ENCODE measurements at regions not wholly inside any gene's neighbourhood (a gene's known extent, or its start where the extent isn't known, plus 50 kb on each side); places are given as distances from the start of the nearest gene placed in this dataset.
A peak's percentile ranks its signal among the peaks of the same experiment; 100 is the strongest.

GRCh38 chr2:111710085-111710484, 173.9 kb downstream of the ANAPC1 start:
- Histone ChIP-seq H3K79me2 (ENCODE audit: control insufficient read depth, insufficient read depth, low read length) (no peaks in the 10 kb centered on the region), H3K4me1 (ENCODE audit: control insufficient read depth, extremely low read depth, insufficient read depth, low read length) (peaks cover 12% of the 10 kb centered on the region), H3K27ac (ENCODE audit: insufficient read depth, low read length) (no peak overlapping the region), H3K9me3 (ENCODE audit: control insufficient read depth, insufficient read depth, low read depth, low read length) (no peaks in the 10 kb centered on the region), H3K27me3 (ENCODE audit: control insufficient read depth, insufficient read depth, low read length) (peaks cover 2% of the 10 kb centered on the region), H3K36me3 (ENCODE audit: control insufficient read depth, insufficient read depth, low read length) (no peaks in the 10 kb centered on the region), H3K9ac (ENCODE audit: insufficient read depth, low read length) (no peak overlapping the region), H2AFZ (ENCODE audit: low read length) (no peak overlapping the region), H4K20me1 (ENCODE audit: control insufficient read depth, extremely low read depth, insufficient read depth, low read length) (no peaks in the 10 kb centered on the region), H3K4me3 (replicated peaks in 1 of 4; ENCODE audit: control extremely low read depth in 1 of 4, insufficient read depth in 1 of 4, low read depth in 3 of 4, low read length in 4 of 4) (no peak overlapping the region), H3K4me2 (ENCODE audit: extremely low read depth, insufficient read depth, low read length) (no peak overlapping the region)
- peak in 1 of 2 donors; percentile 43 for DNase-seq (ENCODE audit: low read depth in 2 of 2)
- no peak for TF ChIP-seq EZH2 (IDR thresholded peaks at IDR 0.05; ENCODE audit: low read length, missing control alignments)
- TF ChIP-seq CTCF (conservative IDR thresholded peaks at IDR 0.05 in 1 of 2, IDR thresholded peaks at IDR 0.05 in 1 of 2; ENCODE audit: low read depth in 1 of 2, low read length in 2 of 2): no peak

DNA sequence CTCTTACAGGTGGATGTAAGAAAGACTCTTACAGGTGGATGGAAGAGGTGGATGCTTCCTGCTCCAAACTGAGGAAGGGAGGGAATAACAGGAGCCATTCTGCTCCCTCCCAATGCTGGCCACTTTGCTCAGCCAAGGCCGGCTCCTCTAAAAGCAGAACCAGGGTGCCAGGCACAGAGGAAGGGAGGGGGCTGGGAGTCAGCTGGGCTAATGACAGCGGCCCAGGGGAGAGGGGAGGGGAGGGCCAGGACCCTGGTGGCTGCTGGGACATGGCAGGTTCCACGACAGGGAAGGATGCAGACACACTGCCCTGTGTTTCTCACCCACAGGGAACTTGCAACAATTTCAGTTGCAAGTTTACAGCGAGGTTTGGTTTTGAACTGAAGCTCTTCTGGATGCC, 173.4 kb downstream of the ANAPC1 start:
- peaks cover 2% of the 10 kb centered on the region for H3K27me3 ChIP-seq (ENCODE audit: control insufficient read depth, insufficient read depth, low read length)
- no peak overlapping the region for H3K4me3 ChIP-seq (replicated peaks in 1 of 4; ENCODE audit: control extremely low read depth in 1 of 4, insufficient read depth in 1 of 4, low read depth in 3 of 4, low read length in 4 of 4)
- no peaks in the 10 kb centered on the region for H3K79me2 ChIP-seq (ENCODE audit: control insufficient read depth, insufficient read depth, low read length)
- DNase-seq (ENCODE audit: low read depth in 2 of 2): no peak
- H3K4me1 ChIP-seq (ENCODE audit: control insufficient read depth, extremely low read depth, insufficient read depth, low read length): peaks cover 7% of the 10 kb centered on the region
- H3K27ac ChIP-seq (ENCODE audit: insufficient read depth, low read length): no peak overlapping the region
- H3K36me3 ChIP-seq (ENCODE audit: control insufficient read depth, insufficient read depth, low read length): no peaks in the 10 kb centered on the region
- no peak overlapping the region for H3K9ac ChIP-seq (ENCODE audit: insufficient read depth, low read length)
- no peaks in the 10 kb centered on the region for H4K20me1 ChIP-seq (ENCODE audit: control insufficient read depth, extremely low read depth, insufficient read depth, low read length)
- no peak for TF ChIP-seq CTCF (conservative IDR thresholded peaks at IDR 0.05 in 1 of 2, IDR thresholded peaks at IDR 0.05 in 1 of 2; ENCODE audit: low read depth in 1 of 2, low read length in 2 of 2)
- no peak for TF ChIP-seq EZH2 (IDR thresholded peaks at IDR 0.05; ENCODE audit: low read length, missing control alignments)
- H2AFZ ChIP-seq (ENCODE audit: low read length): no peak overlapping the region
- H3K4me2 ChIP-seq (ENCODE audit: extremely low read depth, insufficient read depth, low read length): no peak overlapping the region
- no peaks in the 10 kb centered on the region for H3K9me3 ChIP-seq (ENCODE audit: control insufficient read depth, insufficient read depth, low read depth, low read length)

DNA sequence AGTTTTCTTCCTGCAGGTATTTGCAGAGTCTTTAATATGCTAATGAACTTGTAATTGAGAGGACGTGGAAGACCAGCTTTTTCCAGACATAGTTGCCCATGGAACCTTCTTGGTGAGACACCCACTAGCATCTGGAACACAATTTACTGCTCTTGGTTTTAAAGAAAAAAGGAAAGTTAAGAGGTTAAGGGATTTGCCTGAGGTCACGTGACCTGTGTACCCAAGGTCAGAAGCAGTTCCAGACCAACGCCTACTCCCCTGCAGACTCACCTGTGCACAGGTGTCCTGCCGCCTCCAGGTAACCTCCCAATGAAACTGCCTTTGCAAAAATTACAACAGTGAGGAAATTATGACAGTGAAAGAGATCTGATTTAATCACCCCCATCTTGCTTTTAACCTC, 172.7 kb downstream of the ANAPC1 start:
- Histone ChIP-seq H3K27ac (ENCODE audit: insufficient read depth, low read length) (no peak overlapping the region), H4K20me1 (ENCODE audit: control insufficient read depth, extremely low read depth, insufficient read depth, low read length) (no peaks in the 10 kb centered on the region), H3K4me3 (replicated peaks in 1 of 4; ENCODE audit: control extremely low read depth in 1 of 4, insufficient read depth in 1 of 4, low read depth in 3 of 4, low read length in 4 of 4) (no peak overlapping the region), H3K4me2 (ENCODE audit: extremely low read depth, insufficient read depth, low read length) (no peak overlapping the region), H3K9me3 (ENCODE audit: control insufficient read depth, insufficient read depth, low read depth, low read length) (no peaks in the 10 kb centered on the region), H2AFZ (ENCODE audit: low read length) (no peak overlapping the region), H3K9ac (ENCODE audit: insufficient read depth, low read length) (no peak overlapping the region), H3K4me1 (ENCODE audit: control insufficient read depth, extremely low read depth, insufficient read depth, low read length) (peaks cover 3% of the 10 kb centered on the region), H3K36me3 (ENCODE audit: control insufficient read depth, insufficient read depth, low read length) (no peaks in the 10 kb centered on the region), H3K79me2 (ENCODE audit: control insufficient read depth, insufficient read depth, low read length) (no peaks in the 10 kb centered on the region), H3K27me3 (ENCODE audit: control insufficient read depth, insufficient read depth, low read length) (peaks cover 2% of the 10 kb centered on the region)
- no peak for DNase-seq (ENCODE audit: low read depth in 2 of 2)
- TF ChIP-seq CTCF (conservative IDR thresholded peaks at IDR 0.05 in 1 of 2, IDR thresholded peaks at IDR 0.05 in 1 of 2; ENCODE audit: low read depth in 1 of 2, low read length in 2 of 2): no peak
